ENCODE measurements at regions not wholly inside any gene's neighbourhood (a gene's known extent, or its start where the extent isn't known, plus 50 kb on each side); places are given as distances from the start of the nearest gene placed in this dataset.

DNA sequence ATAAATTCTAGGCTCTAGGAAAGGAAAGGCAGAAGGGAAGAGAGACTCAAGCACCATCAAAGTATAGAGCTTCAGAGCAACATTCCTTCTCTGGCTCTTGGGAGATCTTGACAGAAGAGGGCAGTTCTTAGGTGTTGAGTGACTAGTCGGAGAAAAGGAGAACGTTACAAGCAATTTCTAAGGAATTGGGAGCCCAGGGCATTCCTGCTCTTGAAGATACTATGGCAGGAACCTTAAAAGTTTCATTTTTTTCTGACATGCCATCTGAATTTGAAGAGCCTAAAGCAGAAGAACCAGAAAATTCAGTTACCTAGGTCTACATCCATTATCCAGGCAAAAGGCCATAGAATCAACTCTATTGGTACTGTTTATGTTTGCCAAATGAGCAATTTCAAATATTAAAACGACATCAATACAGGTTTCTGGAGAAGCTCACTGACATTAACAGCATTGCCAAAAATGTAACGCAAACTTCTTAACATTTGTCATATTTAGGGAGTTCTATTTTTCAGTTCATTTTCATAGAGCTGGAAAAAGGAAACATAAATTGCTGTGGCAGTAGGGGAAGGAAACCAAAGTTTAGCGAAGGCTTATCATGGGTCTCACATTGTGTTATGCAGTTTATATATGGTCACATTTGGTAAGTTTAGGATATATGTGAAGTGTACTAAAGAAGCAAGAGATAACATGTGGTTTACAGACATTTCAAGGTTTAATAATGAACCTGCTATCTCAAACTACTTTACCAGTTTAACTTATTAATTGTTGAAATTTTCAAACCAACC lies 210.1 kb upstream of the NRIP1 start:
- no peak overlapping the region for H3K9ac ChIP-seq (ENCODE audit: low read depth, low read length)
- TF ChIP-seq NFE2L2 (IDR thresholded peaks at IDR 0.05; ENCODE audit: low read depth, low read length): no peak
- no peak for TF ChIP-seq BHLHE40 (IDR thresholded peaks at IDR 0.05; ENCODE audit: low read depth, low read length)
- no peak for TF ChIP-seq CHD1 (IDR thresholded peaks at IDR 0.05; ENCODE audit: low read depth, low read length)
- DNase-seq (no peak), ATAC-seq (ENCODE audit: low read depth) (no peak)
- H4K91ac ChIP-seq (ENCODE audit: insufficient read depth, low read depth, low read length): no peak overlapping the region
- no peak overlapping the region for H3K14ac ChIP-seq (replicated peaks; ENCODE audit: low read depth, low read length)
- H2BK120ac ChIP-seq (ENCODE audit: low read depth, low read length): no peak overlapping the region
- no peaks in the 10 kb centered on the region for H3K79me1 ChIP-seq (ENCODE audit: low read depth in 1 of 2, low read length in 2 of 2)
- no peak overlapping the region for H2AK9ac ChIP-seq (replicated peaks; ENCODE audit: low read depth, low read length, poor library complexity)
- H2BK20ac ChIP-seq (ENCODE audit: low read depth, low read length): no peak overlapping the region
- no peak overlapping the region for H2BK5ac ChIP-seq (ENCODE audit: low read depth, low read length, poor library complexity, severe bottlenecking)
- POLR2A ChIA-PET (ENCODE audit: unreplicated experiment): no interaction called here
- H2AFZ ChIP-seq (replicated peaks; ENCODE audit: low read length, poor library complexity): no peak overlapping the region
- no peak overlapping the region for H4K5ac ChIP-seq (ENCODE audit: low read depth, low read length)
- H3K56ac ChIP-seq (ENCODE audit: extremely low read depth, insufficient read depth, low read length): no peak overlapping the region
- no CpG with 5 or more reads among the region's 5 CpGs for WGBS, 2 experiments (ENCODE audit: extremely low coverage in 2 of 2, insufficient read length in 1 of 2)
- no peak overlapping the region for H3K18ac ChIP-seq (ENCODE audit: low read depth, low read length)
- intact Hi-C loops (cut with micrococcal nuclease) (no loop called here), dilution Hi-C loops (cut with HindIII; ENCODE audit: low sequenced_read_pairs, unreplicated experiment) (no loop called here), in situ Hi-C loops (cut with MboI; ENCODE audit: low sequenced_read_pairs) (no loop called here)
- H3K4me1 ChIP-seq (ENCODE audit: control insufficient read depth, insufficient read depth, low read length): no peaks in the 10 kb centered on the region
- H3K9me3 ChIP-seq (ENCODE audit: control insufficient read depth, insufficient read depth, low read length): no peaks in the 10 kb centered on the region
- H3K36me3 ChIP-seq (ENCODE audit: control insufficient read depth, insufficient read depth, low read length): no peaks in the 10 kb centered on the region
- H3K27me3 ChIP-seq (ENCODE audit: control insufficient read depth, insufficient read depth, low read length): no peaks in the 10 kb centered on the region
- no TSS peak for BruUV-seq (replicated peaks)
- no peak overlapping the region for H2BK15ac ChIP-seq (ENCODE audit: low read depth, low read length)
- no peaks in the 10 kb centered on the region for H4K20me1 ChIP-seq (ENCODE audit: insufficient read depth, low read length)
- H3K27ac ChIP-seq (ENCODE audit: insufficient read depth, low read length): no peak overlapping the region
- H3K9me1 ChIP-seq (ENCODE audit: insufficient read depth, low read length): no peaks in the 10 kb centered on the region
- no peak overlapping the region for H2AK5ac ChIP-seq (ENCODE audit: low read depth, low read length)
- H4K8ac ChIP-seq (ENCODE audit: low read depth in 2 of 2, low read length in 2 of 2): no peak overlapping the region
- CTCF ChIA-PET: no interaction called here
- no peak overlapping the region for H3K4me2 ChIP-seq (ENCODE audit: low read depth, low read length)
- no peak overlapping the region for H3K4ac ChIP-seq (ENCODE audit: low read depth, low read length)
- H3K23ac ChIP-seq (ENCODE audit: low read depth, low read length): no peak overlapping the region
- H3K4me3 ChIP-seq (ENCODE audit: insufficient read depth, low read depth, low read length): no peak overlapping the region

Data from IMR-90 (cell line).